ENCODE measurements at regions not wholly inside any gene's neighbourhood (a gene's known extent, or its start where the extent isn't known, plus 50 kb on each side); places are given as distances from the start of the nearest gene placed in this dataset.
"Not testable (repeated sequence)": the region's sequence is repeated elsewhere in the genome, so short reads cannot be mapped to it uniquely, and the experiment has no call there.

- DNase-seq (ENCODE audit: low spot score) = no peak
These were observed 258.3 kb downstream of the SRGAP2C start for GRCh38 chr1:121443001-121443540.

- DNase-seq (ENCODE audit: low spot score) = no peak
These were observed 259.3 kb downstream of the SRGAP2C start for GRCh38 chr1:121444096-121444495.

- DNase-seq (ENCODE audit: low spot score) = no peak
These were observed 260.9 kb downstream of the SRGAP2C start for GRCh38 chr1:121445679-121446078.

- DNase-seq (ENCODE audit: low spot score) = not testable (repeated sequence)
These were observed 262.6 kb downstream of the SRGAP2C start for GRCh38 chr1:121447280-121447923.

GRCh38 chr1:121448064-121448463, 263.3 kb downstream of the SRGAP2C start:
- DNase-seq (ENCODE audit: low spot score) = not testable (repeated sequence)

GRCh38 chr1:121448851-121449250, 264.1 kb downstream of the SRGAP2C start:
- no peak for DNase-seq (ENCODE audit: low spot score)

GRCh38 chr1:121452484-121452883, 267.7 kb downstream of the SRGAP2C start:
- no peak for DNase-seq (ENCODE audit: low spot score)

- peak; percentile 13 for DNase-seq (ENCODE audit: low spot score)
These were observed 273.7 kb downstream of the SRGAP2C start for GRCh38 chr1:121458291-121459048.

GRCh38 chr1:121459235-121459634, 274.5 kb downstream of the SRGAP2C start:
- DNase-seq (ENCODE audit: low spot score) = no peak

GRCh38 chr1:121469395-121469794, 284.6 kb downstream of the SRGAP2C start:
- not testable (repeated sequence) for DNase-seq (ENCODE audit: low spot score)

GRCh38 chr1:121470401-121470800, 285.6 kb downstream of the SRGAP2C start:
- DNase-seq (ENCODE audit: low spot score) = not testable (repeated sequence)

GRCh38 chr1:121471523-121471922, 286.7 kb downstream of the SRGAP2C start:
- DNase-seq (ENCODE audit: low spot score) = no peak

- DNase-seq (ENCODE audit: low spot score) = no peak
These were observed 287.2 kb downstream of the SRGAP2C start for GRCh38 chr1:121472017-121472416.

GRCh38 chr1:121483234-121483633, 298.5 kb downstream of the SRGAP2C start:
- DNase-seq (ENCODE audit: low spot score) = no peak

GRCh38 chr1:121483961-121484424, 299.2 kb downstream of the SRGAP2C start:
- peak; percentile 46 for DNase-seq (ENCODE audit: low spot score)

- DNase-seq (ENCODE audit: low spot score) = not testable (repeated sequence)
These were observed 310.0 kb downstream of the SRGAP2C start for GRCh38 chr1:121494796-121495195.

GRCh38 chr1:121511455-121511854, 326.7 kb downstream of the SRGAP2C start:
- peak; percentile 7 for DNase-seq (ENCODE audit: low spot score)

GRCh38 chr1:121511876-121512275, 327.1 kb downstream of the SRGAP2C start:
- not testable (repeated sequence) for DNase-seq (ENCODE audit: low spot score)

- DNase-seq (ENCODE audit: low spot score) = no peak
These were observed 330.5 kb downstream of the SRGAP2C start for GRCh38 chr1:121515235-121515634.

- no peak for DNase-seq (ENCODE audit: low spot score)
These were observed 331.6 kb downstream of the SRGAP2C start for GRCh38 chr1:121516234-121516967.

GRCh38 chr1:121517586-121518230, 332.9 kb downstream of the SRGAP2C start:
- no peak for DNase-seq (ENCODE audit: low spot score)

- DNase-seq (ENCODE audit: low spot score) = no peak
These were observed 333.9 kb downstream of the SRGAP2C start for GRCh38 chr1:121518726-121519041.
